ENCODE measurements at regions not wholly inside any gene's neighbourhood (a gene's known extent, or its start where the extent isn't known, plus 50 kb on each side); places are given as distances from the start of the nearest gene placed in this dataset.

GRCh38 chr12:31822761-31823160 is 93.9 kb upstream of the AMN1 start:
- TF ChIP-seq CTCF (IDR thresholded peaks at IDR 0.05; ENCODE audit: low read length) (no peak), EZH2 (IDR thresholded peaks at IDR 0.05; ENCODE audit: borderline replicate concordance, low read length) (no peak)
- H3K36me3 ChIP-seq (ENCODE audit: insufficient read depth, low read length), result no peaks in the 10 kb centered on the region
- H3K79me2 ChIP-seq (ENCODE audit: insufficient read depth, low read length), result no peaks in the 10 kb centered on the region
- no peak overlapping the region for H3K27ac ChIP-seq (ENCODE audit: low read depth, low read length, poor library complexity, severe bottlenecking)
- no peak overlapping the region for H3K9ac ChIP-seq (ENCODE audit: low read length)
- H3K4me3 ChIP-seq (ENCODE audit: low read depth, low read length, poor library complexity, severe bottlenecking), result no peak overlapping the region
- H4K20me1 ChIP-seq (ENCODE audit: insufficient read depth, low read length), result no peaks in the 10 kb centered on the region
- H3K4me1 ChIP-seq (ENCODE audit: insufficient read depth, low read length, severe bottlenecking), result peaks cover 18% of the 10 kb centered on the region
- no peaks in the 10 kb centered on the region for H3F3A ChIP-seq (ENCODE audit: insufficient read depth, low read length)
- H2AFZ ChIP-seq (ENCODE audit: low read length), result no peak overlapping the region
- H3K9me3 ChIP-seq (ENCODE audit: low read length), result peaks cover 8% of the 10 kb centered on the region
- H3K4me2 ChIP-seq (ENCODE audit: low read length), result no peak overlapping the region
- no peaks in the 10 kb centered on the region for H3K9me2 ChIP-seq (ENCODE audit: low read depth, low read length)
- no peaks in the 10 kb centered on the region for H3K27me3 ChIP-seq (ENCODE audit: insufficient read depth, low read length)

- H2AFZ ChIP-seq (ENCODE audit: low read length), result no peak overlapping the region
- H3K27me3 ChIP-seq (ENCODE audit: insufficient read depth, low read length), result no peaks in the 10 kb centered on the region
- no peak overlapping the region for H3K9ac ChIP-seq (ENCODE audit: low read length)
- no peaks in the 10 kb centered on the region for H3K36me3 ChIP-seq (ENCODE audit: insufficient read depth, low read length)
- H3K9me3 ChIP-seq (ENCODE audit: low read length), result peaks cover 8% of the 10 kb centered on the region
- H3K4me1 ChIP-seq (ENCODE audit: insufficient read depth, low read length, severe bottlenecking), result peaks cover 18% of the 10 kb centered on the region
- peak overlapping the region; percentile 28 for H3K27ac ChIP-seq (ENCODE audit: low read depth, low read length, poor library complexity, severe bottlenecking)
- H4K20me1 ChIP-seq (ENCODE audit: insufficient read depth, low read length), result no peaks in the 10 kb centered on the region
- H3K79me2 ChIP-seq (ENCODE audit: insufficient read depth, low read length), result no peaks in the 10 kb centered on the region
- H3F3A ChIP-seq (ENCODE audit: insufficient read depth, low read length), result no peaks in the 10 kb centered on the region
- no peak overlapping the region for H3K4me2 ChIP-seq (ENCODE audit: low read length)
- H3K9me2 ChIP-seq (ENCODE audit: low read depth, low read length), result no peaks in the 10 kb centered on the region
- no peak overlapping the region for H3K4me3 ChIP-seq (ENCODE audit: low read depth, low read length, poor library complexity, severe bottlenecking)
- no peak for TF ChIP-seq CTCF (IDR thresholded peaks at IDR 0.05; ENCODE audit: low read length)
- no peak for TF ChIP-seq EZH2 (IDR thresholded peaks at IDR 0.05; ENCODE audit: borderline replicate concordance, low read length)
These were observed 92.7 kb upstream of the AMN1 start for GRCh38 chr12:31821484-31821883.

GRCh38 chr12:31820832-31821231 is 92.0 kb upstream of the AMN1 start:
- Histone ChIP-seq H3K4me1 (ENCODE audit: insufficient read depth, low read length, severe bottlenecking) (peaks cover 18% of the 10 kb centered on the region), H3F3A (ENCODE audit: insufficient read depth, low read length) (no peaks in the 10 kb centered on the region), H3K9ac (ENCODE audit: low read length) (peak overlapping the region; percentile 5; the same call in 1 of the 2 replicates), H3K36me3 (ENCODE audit: insufficient read depth, low read length) (no peaks in the 10 kb centered on the region), H4K20me1 (ENCODE audit: insufficient read depth, low read length) (no peaks in the 10 kb centered on the region), H3K9me2 (ENCODE audit: low read depth, low read length) (no peaks in the 10 kb centered on the region), H2AFZ (ENCODE audit: low read length) (peak overlapping the region; percentile 88; the same call in 1 of the 2 replicates), H3K79me2 (ENCODE audit: insufficient read depth, low read length) (no peaks in the 10 kb centered on the region), H3K4me2 (ENCODE audit: low read length) (peak overlapping the region; percentile 40; the same call in 1 of the 2 replicates), H3K27ac (ENCODE audit: low read depth, low read length, poor library complexity, severe bottlenecking) (peak overlapping the region; percentile 65), H3K27me3 (ENCODE audit: insufficient read depth, low read length) (no peaks in the 10 kb centered on the region), H3K4me3 (ENCODE audit: low read depth, low read length, poor library complexity, severe bottlenecking) (no peak overlapping the region), H3K9me3 (ENCODE audit: low read length) (peaks cover 5% of the 10 kb centered on the region)
- TF ChIP-seq CTCF (IDR thresholded peaks at IDR 0.05; ENCODE audit: low read length) (no peak), EZH2 (IDR thresholded peaks at IDR 0.05; ENCODE audit: borderline replicate concordance, low read length) (no peak)
